Activated CD8-positive, alpha-beta memory T cell treated with anti-CD3 and anti-CD28 coated beads for 4 hours (primary cell): ENCODE measurements at regions not wholly inside any gene's neighbourhood (a gene's known extent, or its start where the extent isn't known, plus 50 kb on each side); places are given as distances from the start of the nearest gene placed in this dataset.

Source experiments
- DNase-seq, 2 donors: peaks; one replicate each; pipeline ENCODE4 v3.0.0-alpha.2; 2020; ENCODE audit warnings: low read depth in 2 of 2

DNA sequence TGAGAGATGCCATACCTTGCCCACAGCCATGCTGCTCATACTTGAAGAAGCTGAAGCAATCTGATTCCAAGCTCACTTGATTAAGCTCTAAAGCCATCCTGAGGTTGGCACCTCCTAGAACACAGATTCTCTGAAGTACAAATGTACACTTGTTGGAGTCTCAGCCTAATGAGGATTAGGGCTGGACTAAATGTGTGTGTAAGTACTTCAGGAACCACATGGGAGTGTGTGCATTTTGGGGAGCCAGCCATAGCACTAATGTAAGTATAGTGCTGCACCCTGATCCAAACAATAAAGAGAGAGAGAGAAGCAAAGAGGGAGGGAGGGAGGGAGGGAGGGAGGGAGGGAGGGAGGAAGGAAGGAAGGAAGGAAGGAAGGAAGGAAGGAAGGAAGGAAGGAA, 458.6 kb downstream of the MAFB start:
- DNase-seq = no peak

DNA sequence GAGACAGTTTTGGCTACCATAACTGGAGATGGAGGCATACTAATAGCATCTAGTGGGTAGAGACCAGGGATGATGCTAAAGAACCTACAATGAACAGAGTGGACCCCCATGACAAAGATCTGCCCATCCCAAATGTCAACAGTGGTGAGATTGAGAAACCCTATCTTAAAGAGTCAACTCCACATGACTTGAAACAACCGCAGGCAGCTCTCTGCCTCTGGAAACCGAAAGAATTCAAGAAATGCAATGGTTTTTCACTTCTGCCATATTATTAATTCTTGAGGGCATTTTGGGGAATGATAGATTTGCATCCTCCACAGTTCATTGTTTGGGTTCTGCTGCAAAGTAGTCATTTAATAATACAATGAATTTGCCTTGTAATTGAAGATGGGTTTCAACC, 463.4 kb downstream of the MAFB start:
- DNase-seq = no peak

DNA sequence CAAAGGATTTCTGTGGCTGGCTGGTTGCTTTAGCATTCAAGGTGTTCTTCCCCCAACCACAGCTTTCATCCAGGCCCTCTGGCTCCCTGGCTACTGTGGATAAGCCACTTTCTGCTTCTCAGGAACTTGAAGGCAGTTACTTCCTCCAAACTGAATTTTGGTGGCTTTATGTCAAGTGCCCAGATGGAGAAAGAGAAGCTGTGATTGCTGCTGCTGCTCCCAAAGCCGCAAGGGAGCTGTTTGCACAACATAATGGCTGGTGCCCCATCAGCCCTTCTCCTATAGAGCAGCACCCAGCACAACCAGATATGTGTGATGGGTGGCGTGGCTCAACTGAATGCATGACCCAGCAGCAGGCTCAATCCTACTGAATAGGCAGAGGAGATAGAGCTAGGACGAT, 465.2 kb downstream of the MAFB start:
- no peak for DNase-seq

GRCh38 chr20:40218971-40219370, 470.1 kb downstream of the MAFB start:
- no peak for DNase-seq

- DNase-seq = no peak
These were observed 470.6 kb downstream of the MAFB start for GRCh38 chr20:40218316-40218969.

DNA sequence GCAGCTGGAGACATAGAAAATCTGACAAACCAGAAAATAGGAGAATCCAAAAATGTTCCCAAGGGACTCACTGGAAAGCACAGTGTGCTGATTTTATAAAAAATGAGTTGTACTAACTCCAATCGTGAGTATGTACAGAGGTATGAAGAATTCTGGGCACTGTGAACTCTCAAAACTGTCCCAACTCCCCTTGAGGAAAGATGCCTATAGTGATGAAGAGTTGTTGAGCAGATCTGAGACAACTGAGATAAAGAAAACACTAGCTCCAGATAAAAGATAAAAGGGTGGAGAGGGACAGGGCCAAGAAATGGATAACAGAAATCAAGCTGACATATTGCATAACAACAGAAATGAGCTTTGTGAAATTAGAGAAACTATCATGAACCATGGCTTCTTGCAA, 481.4 kb downstream of the MAFB start:
- DNase-seq = no peak

GRCh38 chr20:40205971-40206370, 483.1 kb downstream of the MAFB start:
- no peak for DNase-seq

DNA sequence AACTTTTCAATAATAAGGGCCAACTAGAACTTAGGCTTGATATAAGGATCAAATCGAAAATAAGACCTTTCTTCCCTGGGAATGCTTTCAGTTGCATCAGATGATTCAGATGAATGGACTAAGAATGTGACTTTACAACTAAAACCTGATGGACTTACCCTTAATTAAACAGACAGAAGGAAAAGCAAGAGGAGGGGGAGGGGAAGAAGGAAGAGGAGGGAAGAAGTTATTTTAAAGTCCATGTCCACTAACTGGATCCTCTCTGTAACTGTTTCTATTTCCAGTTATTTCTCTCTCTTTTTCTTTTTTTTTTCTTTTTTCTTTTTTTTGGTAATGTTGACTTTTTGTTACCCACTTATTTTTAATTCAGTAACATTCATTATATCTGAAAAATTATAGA, 486.0 kb downstream of the MAFB start:
- no peak for DNase-seq

DNA sequence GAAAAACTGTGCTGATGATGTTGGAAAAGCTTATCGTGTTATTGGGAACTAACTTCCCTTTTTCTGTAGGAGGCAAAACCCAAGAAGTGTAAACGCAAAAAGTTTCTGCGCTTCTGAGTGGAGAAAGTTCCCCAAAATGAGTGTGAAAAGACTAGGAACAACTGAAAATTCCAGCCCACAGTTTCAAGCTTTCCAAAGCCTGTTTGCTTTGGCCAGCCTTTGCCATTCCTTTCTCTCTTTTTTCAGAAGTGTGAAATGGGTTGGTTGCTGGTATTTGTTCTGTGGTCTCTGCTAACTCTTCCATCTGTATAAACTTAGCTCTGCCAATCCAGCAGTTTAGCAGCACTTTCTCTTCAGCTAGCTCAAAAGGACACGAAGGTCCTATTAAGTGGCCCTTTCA, 491.3 kb downstream of the MAFB start:
- no peak for DNase-seq

DNA sequence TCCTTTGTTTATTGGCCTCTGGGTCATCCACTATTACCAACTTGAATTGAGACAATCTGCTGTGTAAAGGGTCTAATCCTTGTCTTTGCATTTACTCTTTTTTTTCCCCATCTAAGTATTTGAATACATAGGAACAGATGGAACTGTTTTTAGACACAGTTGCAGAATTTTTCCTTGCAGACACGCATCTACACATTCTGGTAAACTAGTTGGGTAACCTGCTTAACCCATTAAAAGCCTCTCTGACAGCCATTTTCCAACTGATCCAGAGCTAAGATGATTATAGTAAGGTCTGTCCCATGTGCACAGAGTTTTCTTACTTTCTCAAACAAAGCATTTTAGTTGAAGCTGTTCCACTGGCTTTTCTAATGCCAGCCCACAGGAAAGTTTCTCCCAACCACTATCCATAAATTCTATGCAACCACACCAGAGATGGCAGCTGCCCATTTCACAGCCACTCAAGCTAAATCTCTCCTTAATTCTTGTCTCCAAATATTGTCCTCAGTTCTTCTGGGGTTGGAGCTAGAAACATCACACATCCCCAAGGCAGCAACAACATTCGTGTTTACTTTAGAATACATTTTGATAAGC, 492.1 kb downstream of the MAFB start:
- DNase-seq = no peak

GRCh38 chr20:40195742-40196141, 493.3 kb downstream of the MAFB start:
- DNase-seq = no peak

GRCh38 chr20:40192529-40192928, 496.5 kb downstream of the MAFB start:
- no peak for DNase-seq

GRCh38 chr20:40192081-40192480, 497.0 kb downstream of the MAFB start:
- no peak for DNase-seq

GRCh38 chr20:40191573-40191972, 497.5 kb downstream of the MAFB start:
- no peak for DNase-seq

DNA sequence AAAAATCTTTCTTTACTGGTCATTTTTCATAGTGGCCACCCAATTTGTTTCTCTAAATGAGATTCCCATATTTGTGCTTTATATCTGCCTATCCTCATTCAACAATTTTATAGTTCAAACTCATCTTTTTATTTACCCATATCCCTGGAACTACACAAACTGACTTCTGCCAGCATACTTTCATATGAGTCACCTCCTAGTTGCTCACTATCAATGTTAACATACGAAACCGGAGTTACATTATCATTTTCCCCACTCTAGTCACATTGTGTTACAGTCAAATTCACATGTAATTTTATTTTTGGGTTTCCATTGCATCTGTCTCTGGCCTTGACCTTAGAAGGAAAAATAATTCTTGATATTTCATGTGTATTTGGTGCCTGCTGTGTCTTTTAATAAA, 499.4 kb downstream of the MAFB start:
- no peak for DNase-seq

DNA sequence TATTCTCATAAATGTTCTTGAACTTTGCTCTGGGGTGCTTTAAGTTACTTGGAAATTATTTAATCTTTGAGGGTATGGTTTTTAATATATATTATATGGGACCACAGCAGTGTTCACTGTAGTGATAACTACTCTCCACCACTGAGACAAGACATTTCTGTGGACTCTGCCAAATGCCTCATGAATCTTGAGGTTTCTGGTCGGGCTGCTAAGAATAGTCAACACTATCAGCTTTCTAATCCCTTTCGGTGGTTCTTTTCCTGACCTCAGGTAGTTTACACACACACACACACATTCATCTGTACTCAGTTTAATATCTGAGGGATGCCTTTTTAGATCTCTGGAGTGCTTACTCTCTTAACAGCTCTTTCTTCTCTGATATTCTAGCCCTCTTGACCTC, 500.7 kb downstream of the MAFB start:
- DNase-seq = no peak

GRCh38 chr20:40186826-40187225, 502.2 kb downstream of the MAFB start:
- no peak for DNase-seq

DNA sequence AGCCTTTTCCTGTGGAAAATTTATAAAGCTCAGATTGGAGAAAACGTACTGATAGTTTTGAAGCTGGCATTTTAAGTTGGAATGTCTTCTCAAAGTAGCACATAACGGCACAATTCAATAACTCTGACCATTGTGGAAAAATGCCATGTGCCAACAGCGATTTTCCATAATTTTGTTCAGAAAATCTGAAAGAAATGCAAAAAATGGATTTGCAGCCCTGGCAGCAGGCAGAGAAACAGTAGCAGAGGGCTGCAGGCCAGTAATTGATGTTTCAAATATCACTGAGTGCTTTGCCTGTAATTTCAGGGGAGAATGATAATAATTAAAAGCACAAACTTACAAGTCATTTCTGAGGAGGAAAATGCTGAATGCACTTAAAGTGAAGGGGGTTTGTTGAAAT, 507.4 kb downstream of the MAFB start:
- DNase-seq = no peak

GRCh38 chr20:40176098-40176841, 512.8 kb downstream of the MAFB start:
- DNase-seq = no peak

DNA sequence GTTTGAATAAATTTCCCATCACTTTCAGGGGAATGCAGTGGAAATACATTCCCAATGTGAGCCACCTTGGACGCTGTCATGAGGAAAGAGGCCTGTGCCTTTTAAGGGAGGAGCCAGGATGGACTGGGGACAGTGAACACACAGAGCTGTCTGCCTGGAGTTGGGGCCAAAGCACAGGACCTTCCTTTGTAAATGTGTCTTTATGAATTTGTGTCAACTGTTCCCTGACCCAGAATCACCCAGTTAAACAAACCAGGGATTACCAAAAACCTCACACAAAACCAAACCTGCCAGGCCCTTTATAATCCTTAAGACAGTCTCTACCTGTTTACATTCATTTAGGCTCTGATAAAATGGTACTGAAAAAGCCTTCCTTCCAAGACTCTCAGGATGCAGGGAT, 513.7 kb downstream of the MAFB start:
- DNase-seq = no peak

DNA sequence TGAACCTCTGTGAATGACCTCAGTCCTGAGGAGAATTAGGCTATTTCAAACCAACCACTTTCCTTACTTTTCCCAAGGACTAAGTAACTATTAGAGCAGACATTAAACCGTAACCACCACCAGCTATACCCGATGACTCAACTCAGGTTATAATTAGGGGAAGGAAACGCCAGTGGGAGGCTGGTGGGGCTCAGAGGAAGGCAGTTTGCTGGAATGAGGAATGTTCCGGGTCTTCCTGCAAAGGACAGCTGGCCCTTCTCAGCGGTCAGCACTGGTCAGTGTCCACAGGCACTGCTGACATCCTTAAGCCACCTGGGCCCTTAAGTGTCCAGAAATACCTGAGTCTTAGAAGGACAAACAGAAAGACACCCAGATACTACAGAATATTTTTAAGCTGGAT, 515.2 kb downstream of the MAFB start:
- no peak for DNase-seq

DNA sequence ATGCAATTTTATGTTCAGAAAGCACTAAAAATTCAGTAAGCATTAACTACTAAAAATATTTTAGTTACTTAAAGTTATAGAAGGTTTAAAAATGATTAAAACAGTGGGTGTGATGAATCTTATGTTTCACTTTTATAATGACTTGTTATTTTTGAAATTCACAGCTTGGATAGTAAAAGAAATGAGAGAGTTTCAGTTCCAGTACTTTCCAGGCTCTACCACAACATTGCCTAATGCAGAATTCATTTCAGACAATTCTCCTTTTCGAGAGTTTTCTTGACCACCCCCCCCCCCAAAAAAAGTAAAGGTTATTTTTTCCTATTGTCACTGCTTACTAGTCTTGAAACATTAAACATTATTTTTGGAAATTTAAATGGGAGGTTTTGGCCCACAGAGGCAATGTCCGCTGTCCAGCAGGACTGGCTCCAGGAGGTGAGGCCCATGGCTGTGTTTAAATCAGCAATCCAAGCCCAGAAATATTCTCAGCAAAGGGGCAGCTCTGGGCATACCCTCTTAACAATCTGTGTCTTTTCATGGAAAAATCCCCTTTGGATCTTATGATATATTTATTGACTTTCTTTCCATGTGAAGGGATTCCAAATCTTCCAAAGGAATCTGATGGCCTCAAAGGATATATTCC, 519.9 kb downstream of the MAFB start:
- no peak for DNase-seq

DNA sequence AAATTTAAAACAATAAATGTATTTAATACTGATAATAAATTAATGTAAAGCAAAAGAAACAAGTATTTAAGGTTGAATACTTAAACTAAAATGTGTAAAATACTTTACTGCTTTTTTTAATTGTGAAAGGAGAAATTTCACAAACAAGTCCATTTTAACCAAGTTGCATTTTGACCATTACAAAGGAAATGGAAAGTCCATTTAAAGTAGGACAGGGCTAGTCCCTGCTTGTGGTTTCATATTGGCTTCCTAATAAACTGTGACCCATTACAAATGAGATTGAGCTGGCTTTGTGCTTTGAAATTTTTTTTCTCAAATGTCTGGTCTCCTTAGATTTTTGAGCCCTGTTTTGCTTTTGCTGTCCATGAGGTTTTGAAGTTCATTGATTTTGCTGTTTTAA, 527.6 kb downstream of the MAFB start:
- no peak for DNase-seq
